Liver (tissue), 8 donors: ENCODE measurements at regions not wholly inside any gene's neighbourhood (a gene's known extent, or its start where the extent isn't known, plus 50 kb on each side); places are given as distances from the start of the nearest gene placed in this dataset.

Experiments used
- DNase-seq: peaks from one replicate; pipeline ENCODE4 v3.0.0-alpha.2; 2017; ENCODE audit warnings: low spot score
- H3K27ac ChIP-seq, 2 donors: one replicate each; pipeline ENCODE4 v1.7.0; 2013; ENCODE audit warnings: inconsistent platforms in 2 of 2, low read length in 2 of 2, control low read depth in 1 of 2, low read depth in 1 of 2, mild to moderate bottlenecking in 1 of 2
- H3K27me3 ChIP-seq, 4 donors: one replicate each; pipeline versions ENCODE4 v1.6.1 to v1.7.0; 2013; ENCODE audit warnings: low read length in 3 of 4, inconsistent platforms in 1 of 4, mild to moderate bottlenecking in 1 of 4, moderate library complexity in 1 of 4; ENCODE audit not compliant: control insufficient read depth in 4 of 4, insufficient read depth in 4 of 4
- H3K36me3 ChIP-seq, 4 donors: one replicate each; pipeline versions ENCODE4 v1.6.1 to v1.7.0; 2013; ENCODE audit warnings: low read length in 3 of 4, mild to moderate bottlenecking in 3 of 4, low read depth in 1 of 4, moderate library complexity in 1 of 4; ENCODE audit not compliant: control insufficient read depth in 4 of 4, insufficient read depth in 3 of 4
- H3K4me1 ChIP-seq, 4 donors: one replicate each; pipeline versions ENCODE4 v1.6.1 to v1.7.0; 2013; ENCODE audit warnings: low read length in 3 of 4, mild to moderate bottlenecking in 3 of 4, moderate library complexity in 1 of 4; ENCODE audit not compliant: control insufficient read depth in 4 of 4, insufficient read depth in 4 of 4
- H3K4me3 ChIP-seq, 3 donors: one replicate each; pipeline versions ENCODE4 v1.6.1 to v1.7.0; 2013; ENCODE audit warnings: low read length in 3 of 3, control low read depth in 1 of 3, low read depth in 1 of 3, mild to moderate bottlenecking in 1 of 3
- H3K9ac ChIP-seq, 2 donors: one replicate each; pipeline ENCODE4 v1.7.0; 2013; ENCODE audit warnings: low read length in 2 of 2, mild to moderate bottlenecking in 2 of 2, moderate library complexity in 2 of 2, control low read depth in 1 of 2, low read depth in 1 of 2
- H3K9me3 ChIP-seq, 4 donors: one replicate each; pipeline versions ENCODE4 v1.6.1 to v1.7.0; 2013; ENCODE audit warnings: low read length in 3 of 4; ENCODE audit not compliant: control insufficient read depth in 4 of 4
- CTCF ChIP-seq: fragments of 150-350 bp; IDR thresholded peaks from 2 replicates; pipeline ENCODE4 v1.5.1; 2017; ENCODE audit warnings: improper control_type of control experiment, low read depth, low read length; ENCODE audit not compliant: missing input control
- FOXA1 ChIP-seq: IDR thresholded peaks from 2 replicates; pipeline ENCODE4 v1.6.1; 2016; ENCODE audit warnings: antibody characterized with exemption
- FOXA2 ChIP-seq: IDR thresholded peaks from 2 replicates; pipeline ENCODE4 v1.6.1; 2016; ENCODE audit warnings: antibody characterized with exemption
- GABPA ChIP-seq, 2 donors: IDR thresholded peaks in 1 of 2; conservative IDR thresholded peaks in 1 of 2; 2 replicates each; pipeline ENCODE4 v1.6.1; 2016; ENCODE audit warnings: antibody characterized with exemption in 2 of 2, mild to moderate bottlenecking in 1 of 2, moderate library complexity in 1 of 2
- HNF4A ChIP-seq, 2 donors: conservative IDR thresholded peaks; 2 replicates each; pipeline ENCODE4 v1.6.1; 2016; ENCODE audit warnings: antibody characterized with exemption in 2 of 2, mild to moderate bottlenecking in 2 of 2
- HNF4G ChIP-seq: IDR thresholded peaks from 2 replicates; pipeline ENCODE4 v1.6.1; 2016; ENCODE audit warnings: antibody characterized with exemption
- JUND ChIP-seq, 2 donors: IDR thresholded peaks; 2 replicates each; pipeline ENCODE4 v1.6.1; 2016; ENCODE audit warnings: antibody characterized with exemption in 2 of 2
- NR2F2 ChIP-seq: IDR thresholded peaks from 2 replicates; pipeline ENCODE4 v1.6.1; 2016; ENCODE audit warnings: antibody characterized with exemption
- RAD21 ChIP-seq, 2 donors: IDR thresholded peaks; 2 replicates each; pipeline ENCODE4 v1.6.1; 2016; ENCODE audit warnings: antibody characterized with exemption in 2 of 2, mild to moderate bottlenecking in 2 of 2
- REST ChIP-seq: IDR thresholded peaks from 2 replicates; pipeline ENCODE4 v1.6.1; 2016; ENCODE audit warnings: antibody characterized with exemption, mild to moderate bottlenecking
- RXRA ChIP-seq, 2 donors: IDR thresholded peaks; 2 replicates each; pipeline ENCODE4 v1.6.1; 2017 to 2018; ENCODE audit warnings: antibody characterized with exemption in 2 of 2, mild to moderate bottlenecking in 1 of 2
- SP1 ChIP-seq: IDR thresholded peaks from 2 replicates; pipeline ENCODE4 v1.6.1; 2018; ENCODE audit warnings: antibody characterized with exemption, mild to moderate bottlenecking
- TAF1 ChIP-seq: conservative IDR thresholded peaks from 2 replicates; pipeline ENCODE4 v1.6.1; 2016; ENCODE audit warnings: antibody characterized with exemption, mild to moderate bottlenecking
- YY1 ChIP-seq: IDR thresholded peaks from 2 replicates; pipeline ENCODE4 v1.6.1; 2016; ENCODE audit warnings: antibody characterized with exemption, mild to moderate bottlenecking
- ZBTB33 ChIP-seq: IDR thresholded peaks from 2 replicates; pipeline ENCODE4 v1.6.1; 2016; ENCODE audit warnings: antibody characterized with exemption
- WGBS: extraction: QIAGEN DNeasy Blood & Tissue Kit; methylation state at CpG from one replicate; pipeline ENCODE4 v1.1.7; 2013; 5-methylcytosine and 5-hydroxymethylcytosine counted together
- donor health status: healthy.
- donor health status: healthy.
- donor health status: healthy.
- donor health status: healthy.
- donor health status: healthy.

GRCh38 chr20:59377842-59378241 is 77.4 kb downstream of the EDN3 start:
- Histone ChIP-seq H3K27me3 (peaks cover 0 to 8% (median 0%) of the 10 kb centered on the region in 4 donors), H3K4me3 (no peak overlapping the region), H3K9ac (no peak overlapping the region), H3K9me3 (no peaks in the 10 kb centered on the region), H3K36me3 (no peaks in the 10 kb centered on the region), H3K4me1 (no peaks in the 10 kb centered on the region), H3K27ac (no peak overlapping the region)
- TF ChIP-seq RAD21 (IDR thresholded peaks at IDR 0.05) (no peak), TAF1 (no peak), ZBTB33 (no peak), FOXA1 (no peak), REST (no peak), CTCF (no peak), FOXA2 (no peak), GABPA (IDR thresholded peaks at IDR 0.05 in 1 of 2, conservative IDR thresholded peaks at IDR 0.05 in 1 of 2) (no peak), HNF4G (no peak), YY1 (no peak), NR2F2 (no peak)
- WGBS: 71% methylated on average over 3 of the region's 3 CpGs
- DNase-seq: no peak

- no peak for DNase-seq
- H3K27ac ChIP-seq: no peak overlapping the region
- no peak overlapping the region for H3K9ac ChIP-seq
- WGBS: 86% methylated on average over 1 of the region's 1 CpG
- H3K4me1 ChIP-seq: no peaks in the 10 kb centered on the region
- no peaks in the 10 kb centered on the region for H3K9me3 ChIP-seq
- no peaks in the 10 kb centered on the region for H3K36me3 ChIP-seq
- TF ChIP-seq SP1: no peak
- no peak for TF ChIP-seq RXRA (IDR thresholded peaks at IDR 0.05)
- no peak for TF ChIP-seq GABPA (IDR thresholded peaks at IDR 0.05 in 1 of 2, conservative IDR thresholded peaks at IDR 0.05 in 1 of 2)
- no peak for TF ChIP-seq YY1
- TF ChIP-seq RAD21 (IDR thresholded peaks at IDR 0.05): no peak
- no peak for TF ChIP-seq TAF1
- no peak for TF ChIP-seq HNF4A (conservative IDR thresholded peaks at IDR 0.05)
- no peak for TF ChIP-seq HNF4G
- no peak for TF ChIP-seq JUND (IDR thresholded peaks at IDR 0.05)
- peaks cover 0 to 8% (median 0%) of the 10 kb centered on the region in 4 donors for H3K27me3 ChIP-seq
- H3K4me3 ChIP-seq: no peak overlapping the region
These were observed 78.0 kb downstream of the EDN3 start for GRCh38 chr20:59378396-59378795.
